ENCODE measurements at regions not wholly inside any gene's neighbourhood (a gene's known extent, or its start where the extent isn't known, plus 50 kb on each side); places are given as distances from the start of the nearest gene placed in this dataset.

GRCh38 chr3:106428565-106428994 lies 559.8 kb upstream of the CBLB start:
- peak in 1 of 2 donors; percentile 41 for TF ChIP-seq POLR2AphosphoS5 (IDR thresholded peaks at IDR 0.05)
- TF ChIP-seq CTCF (IDR thresholded peaks at IDR 0.05) = no peak

All from upper lobe of left lung (tissue), 4 donors.